Activated T-cell treated with anti-CD3 and anti-CD28 coated beads, Interleukin-2, amount 50 U/mL, for 72 hours (primary cell): ENCODE measurements at regions not wholly inside any gene's neighbourhood (a gene's known extent, or its start where the extent isn't known, plus 50 kb on each side); places are given as distances from the start of the nearest gene placed in this dataset.
"Not testable (repeated sequence)": the region's sequence is repeated elsewhere in the genome, so short reads cannot be mapped to it uniquely, and the experiment has no call there.

Source experiments
- ATAC-seq, 2 donors: fragments of 150-1000 bp; cut with Tn5 transposase; replicated peaks in 1 of 2; 2 replicates each; pipeline ENCODE4 v1.10.0; 2021; ENCODE audit warnings: moderate library complexity in 2 of 2, mild to moderate bottlenecking in 1 of 2
- DNase-seq, 2 donors: peaks; one replicate each; pipeline ENCODE4 v3.0.0; 2021 to 2022; ENCODE audit warnings: mixed read lengths in 1 of 2
- H3K27ac Mint-ChIP-seq: one replicate; pipeline ENCODE4 v1.8.0; 2022; ENCODE audit warnings: mild to moderate bottlenecking, moderate library complexity, mixed read lengths
- H3K27me3 Mint-ChIP-seq: one replicate; pipeline ENCODE4 v1.8.0; 2022; ENCODE audit warnings: low read depth, mixed read lengths
- H3K36me3 Mint-ChIP-seq, 2 donors: one replicate each; pipeline ENCODE4 v1.8.0; 2022; ENCODE audit warnings: mixed read lengths in 2 of 2, mild to moderate bottlenecking in 1 of 2; ENCODE audit not compliant: insufficient read depth in 2 of 2
- H3K4me1 Mint-ChIP-seq: one replicate; pipeline ENCODE4 v1.8.0; 2022; ENCODE audit warnings: low read depth, mixed read lengths
- H3K4me3 Mint-ChIP-seq, 2 donors: one replicate each; pipeline ENCODE4 v1.8.0; 2022; ENCODE audit warnings: mild to moderate bottlenecking in 2 of 2, mixed read lengths in 2 of 2, moderate library complexity in 2 of 2
- H3K9me3 Mint-ChIP-seq, 2 donors: one replicate each; pipeline ENCODE4 v1.8.0; 2022; ENCODE audit warnings: mixed read lengths in 2 of 2

DNA sequence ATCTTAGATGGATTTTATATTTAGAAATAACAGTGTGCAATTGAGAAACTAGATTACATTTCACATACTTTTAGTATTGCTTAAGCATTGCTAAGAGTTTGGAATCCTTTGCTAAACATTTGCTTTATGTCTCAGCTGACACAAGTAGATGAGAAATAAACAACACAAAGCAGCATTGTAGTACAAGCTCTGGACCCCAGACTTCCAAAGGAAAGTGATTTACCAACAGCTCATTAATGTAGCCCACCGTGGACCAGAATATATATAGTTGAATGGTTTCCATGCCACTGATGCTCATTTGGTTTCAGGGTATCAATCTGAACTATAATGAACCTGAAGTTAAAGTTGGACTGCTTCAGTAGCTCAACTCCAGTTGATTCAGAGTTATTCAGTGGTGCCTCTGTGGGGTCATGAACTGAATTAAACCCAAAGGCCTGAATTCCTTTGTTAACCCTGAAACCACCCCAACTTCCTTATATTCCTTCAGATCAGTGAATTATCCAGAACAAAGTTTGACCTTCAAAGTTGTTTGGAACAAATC, 132.1 kb upstream of the NEIL3 start:
- peaks cover 0 to 3% of the 10 kb centered on the region in 2 donors for H3K9me3 Mint-ChIP-seq
- ATAC-seq = no peak
- H3K4me1 Mint-ChIP-seq = no peaks in the 10 kb centered on the region
- no peaks in the 10 kb centered on the region for H3K36me3 Mint-ChIP-seq
- no peaks in the 10 kb centered on the region for H3K27me3 Mint-ChIP-seq
- H3K4me3 Mint-ChIP-seq = no peak overlapping the region
- no peak overlapping the region for H3K27ac Mint-ChIP-seq
- no peak for DNase-seq

DNA sequence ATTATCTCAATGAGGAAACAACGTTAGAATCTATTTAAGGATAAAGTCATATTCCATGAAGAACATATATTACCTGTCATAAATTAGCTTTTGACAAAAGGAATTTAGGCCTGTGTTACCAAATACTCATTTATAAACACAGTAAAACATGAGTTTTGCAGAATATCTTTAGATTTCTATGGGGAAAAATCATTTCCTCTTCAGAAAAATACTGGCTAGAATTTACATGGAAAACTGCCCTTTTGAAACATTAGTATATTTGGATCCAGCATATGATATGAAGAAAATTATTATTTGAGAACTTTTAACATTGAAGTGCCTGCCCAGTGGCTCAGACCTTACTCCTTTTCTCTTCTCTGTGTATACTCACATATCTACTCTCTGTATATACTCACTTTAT, 131.4 kb upstream of the NEIL3 start:
- no peak overlapping the region for H3K27ac Mint-ChIP-seq
- no peak overlapping the region for H3K4me3 Mint-ChIP-seq
- ATAC-seq (no peak), DNase-seq (no peak)
- no peaks in the 10 kb centered on the region for H3K4me1 Mint-ChIP-seq
- peaks cover 0 to 3% of the 10 kb centered on the region in 2 donors for H3K9me3 Mint-ChIP-seq
- no peaks in the 10 kb centered on the region for H3K36me3 Mint-ChIP-seq
- H3K27me3 Mint-ChIP-seq = no peaks in the 10 kb centered on the region

DNA sequence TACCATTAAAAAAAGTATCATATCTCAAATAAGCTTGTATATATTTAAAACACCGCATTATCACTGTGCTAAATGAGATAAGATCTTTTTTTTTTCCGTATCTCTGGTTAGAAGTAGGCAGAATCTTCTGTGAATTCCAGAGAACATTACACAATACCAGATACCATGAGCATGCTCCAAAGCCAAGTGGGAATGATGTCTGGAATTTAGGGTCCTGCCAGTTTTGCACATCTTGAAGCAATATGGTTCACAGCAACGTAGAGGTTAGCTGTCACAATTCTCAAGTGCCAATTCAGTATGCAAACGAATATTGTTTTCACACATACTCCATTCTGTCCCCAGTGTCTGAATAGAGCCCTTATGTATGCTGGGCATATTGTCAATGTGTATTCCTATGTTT, 127.5 kb upstream of the NEIL3 start:
- Mint-ChIP-seq H3K4me1 (no peaks in the 10 kb centered on the region), H3K9me3 (peaks cover 0 to 3% of the 10 kb centered on the region in 2 donors), H3K4me3 (no peak overlapping the region), H3K27me3 (no peaks in the 10 kb centered on the region), H3K36me3 (no peaks in the 10 kb centered on the region), H3K27ac (no peak overlapping the region)
- DNase-seq (no peak), ATAC-seq (no peak)

DNA sequence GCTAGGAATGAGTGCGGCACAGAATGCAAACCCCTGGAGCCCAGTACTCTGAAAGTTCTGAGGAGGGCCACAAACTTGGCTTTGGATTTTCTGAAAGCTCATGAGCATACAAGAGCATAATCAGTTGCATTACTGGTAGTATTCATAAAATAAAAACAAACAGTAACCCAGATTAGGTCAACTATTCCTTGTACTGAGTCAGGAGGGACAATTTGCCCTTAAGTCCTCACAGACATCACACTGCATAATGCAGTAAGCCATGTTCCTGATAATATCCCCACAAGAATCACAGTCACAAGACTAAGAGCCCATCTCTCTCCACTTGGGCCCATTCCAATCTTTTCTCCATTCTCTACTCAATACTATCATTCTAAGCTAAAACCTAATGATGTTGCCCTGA, 126.9 kb upstream of the NEIL3 start:
- H3K27ac Mint-ChIP-seq = no peak overlapping the region
- no peak for ATAC-seq
- DNase-seq = no peak
- H3K27me3 Mint-ChIP-seq = no peaks in the 10 kb centered on the region
- H3K36me3 Mint-ChIP-seq = no peaks in the 10 kb centered on the region
- peaks cover 0 to 3% of the 10 kb centered on the region in 2 donors for H3K9me3 Mint-ChIP-seq
- H3K4me3 Mint-ChIP-seq = no peak overlapping the region
- H3K4me1 Mint-ChIP-seq = no peaks in the 10 kb centered on the region

DNA sequence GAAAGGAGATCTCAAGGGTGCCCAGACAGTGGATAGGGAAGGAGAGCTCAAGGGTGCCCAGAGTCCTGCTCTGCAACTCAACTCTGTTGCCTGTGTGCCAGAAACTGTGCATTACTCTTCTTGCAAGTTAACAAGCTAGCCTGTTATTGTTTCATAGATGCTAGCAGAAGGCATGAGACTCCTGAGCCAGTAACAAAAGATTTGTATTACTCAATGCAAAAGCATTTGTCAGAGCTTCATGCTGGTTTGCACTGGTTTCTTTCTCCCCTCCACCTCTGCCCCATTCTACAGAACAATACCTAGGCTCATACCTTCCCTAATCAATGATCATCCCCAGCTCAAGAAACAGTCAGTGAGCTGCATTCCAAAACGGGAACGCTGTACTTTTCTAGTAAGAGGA, 124.5 kb upstream of the NEIL3 start:
- Mint-ChIP-seq H3K9me3 (no peaks in the 10 kb centered on the region), H3K4me1 (no peaks in the 10 kb centered on the region)

DNA sequence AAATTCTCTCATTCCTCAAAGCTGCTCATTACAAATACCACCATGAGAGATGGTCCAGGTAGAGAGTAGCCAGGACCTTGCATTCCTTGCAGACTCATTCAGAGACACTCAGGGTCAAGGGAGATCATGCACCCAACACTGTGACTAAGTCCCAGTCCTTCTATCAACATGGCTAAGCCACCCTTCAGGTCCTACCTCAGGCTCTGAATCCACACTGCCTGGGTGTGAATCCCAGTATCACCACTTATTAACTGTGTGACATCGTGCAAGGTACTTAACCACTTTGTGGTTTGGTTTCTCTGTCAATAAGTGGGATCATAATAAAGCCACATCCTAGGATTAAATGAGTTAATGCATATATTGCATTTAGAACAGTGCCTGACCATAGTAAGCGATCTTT, 124.1 kb upstream of the NEIL3 start:
- no peak for ATAC-seq
- H3K4me1 Mint-ChIP-seq = no peaks in the 10 kb centered on the region
- H3K27me3 Mint-ChIP-seq = no peaks in the 10 kb centered on the region
- H3K27ac Mint-ChIP-seq = no peak overlapping the region
- no peak for DNase-seq
- no peak overlapping the region for H3K4me3 Mint-ChIP-seq
- H3K36me3 Mint-ChIP-seq = no peaks in the 10 kb centered on the region
- no peaks in the 10 kb centered on the region for H3K9me3 Mint-ChIP-seq

More for the DNA sequence above, 124.5 kb upstream of the NEIL3 start:
- Mint-ChIP-seq H3K36me3 (no peaks in the 10 kb centered on the region), H3K4me3 (no peak overlapping the region), H3K27me3 (no peaks in the 10 kb centered on the region), H3K27ac (no peak overlapping the region)
- no peak for ATAC-seq
- DNase-seq = no peak

DNA sequence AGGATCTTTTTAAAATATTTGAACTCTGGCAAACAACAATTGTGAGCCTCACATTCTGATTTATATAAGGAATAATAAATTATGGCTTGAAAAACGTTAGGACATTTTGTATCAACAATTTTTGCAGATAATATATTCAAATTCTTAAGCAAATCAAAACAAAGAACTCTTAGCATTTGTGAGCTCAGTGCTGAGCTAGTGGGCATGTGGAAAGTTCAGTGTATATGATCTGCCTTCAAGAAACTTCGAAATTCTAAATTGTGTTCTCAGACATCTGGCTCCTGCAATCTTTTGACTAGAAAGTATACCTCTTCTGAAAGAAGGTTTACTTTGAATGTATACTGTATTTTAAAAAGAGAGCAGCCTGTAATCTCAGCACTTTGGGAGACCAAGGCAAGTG, 122.3 kb upstream of the NEIL3 start:
- Mint-ChIP-seq H3K36me3 (no peaks in the 10 kb centered on the region), H3K4me1 (no peaks in the 10 kb centered on the region), H3K9me3 (no peaks in the 10 kb centered on the region), H3K4me3 (no peak overlapping the region), H3K27ac (no peak overlapping the region), H3K27me3 (no peaks in the 10 kb centered on the region)
- no peak for DNase-seq
- ATAC-seq = no peak

DNA sequence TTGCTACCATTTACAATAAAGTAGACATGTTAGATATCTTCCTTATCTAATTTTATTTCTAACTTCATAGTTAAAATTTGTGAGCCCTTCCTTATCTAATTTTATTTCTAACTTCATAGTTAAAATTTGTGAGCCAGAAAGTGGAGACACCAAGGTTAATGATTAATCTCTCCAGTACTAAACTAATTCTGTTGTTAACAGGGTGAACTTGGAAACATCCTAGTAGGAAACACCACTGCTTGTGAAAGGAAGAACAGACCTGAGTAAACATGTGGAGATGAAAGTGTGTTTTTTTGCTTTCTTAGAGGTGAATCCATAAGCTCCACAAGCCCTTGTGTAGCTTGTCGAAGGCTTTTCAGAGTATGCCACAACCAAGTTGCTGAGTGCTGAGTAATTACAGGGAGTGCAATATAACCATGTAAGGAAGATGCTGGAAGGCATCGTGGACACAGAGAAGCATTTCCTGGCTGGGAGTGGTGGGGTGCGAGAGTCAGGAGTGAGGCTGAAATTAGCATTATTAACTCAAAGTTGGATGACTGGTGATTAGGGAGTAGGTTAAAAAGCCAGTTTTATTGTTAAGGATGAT, 118.6 kb upstream of the NEIL3 start:
- DNase-seq (no peak), ATAC-seq (no peak)
- H3K4me3 Mint-ChIP-seq = no peak overlapping the region
- no peaks in the 10 kb centered on the region for H3K4me1 Mint-ChIP-seq
- H3K36me3 Mint-ChIP-seq = no peaks in the 10 kb centered on the region
- H3K27me3 Mint-ChIP-seq = no peaks in the 10 kb centered on the region
- no peak overlapping the region for H3K27ac Mint-ChIP-seq
- no peaks in the 10 kb centered on the region for H3K9me3 Mint-ChIP-seq

DNA sequence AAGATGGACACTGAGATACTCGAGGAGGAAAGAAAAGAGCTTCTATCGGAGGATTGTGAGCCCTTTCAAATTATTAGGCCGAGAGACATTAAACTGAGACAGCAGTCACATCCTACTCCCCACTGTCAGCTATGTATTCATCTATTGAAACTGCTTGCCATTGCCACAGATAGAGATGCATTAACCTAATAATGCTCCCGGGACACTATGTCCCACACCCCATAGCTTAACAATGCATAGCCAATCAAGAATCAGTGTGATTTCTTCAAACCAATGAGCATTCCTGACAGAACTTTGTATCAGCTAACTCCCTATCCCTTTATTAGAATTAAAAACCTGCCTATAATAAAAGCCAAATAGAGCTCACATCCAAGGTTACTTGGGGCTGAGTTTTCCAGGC, 118.1 kb upstream of the NEIL3 start:
- ATAC-seq (no peak), DNase-seq (no peak)
- Mint-ChIP-seq H3K4me3 (no peak overlapping the region), H3K27ac (no peak overlapping the region), H3K36me3 (no peaks in the 10 kb centered on the region), H3K27me3 (no peaks in the 10 kb centered on the region), H3K9me3 (no peaks in the 10 kb centered on the region), H3K4me1 (no peaks in the 10 kb centered on the region)

DNA sequence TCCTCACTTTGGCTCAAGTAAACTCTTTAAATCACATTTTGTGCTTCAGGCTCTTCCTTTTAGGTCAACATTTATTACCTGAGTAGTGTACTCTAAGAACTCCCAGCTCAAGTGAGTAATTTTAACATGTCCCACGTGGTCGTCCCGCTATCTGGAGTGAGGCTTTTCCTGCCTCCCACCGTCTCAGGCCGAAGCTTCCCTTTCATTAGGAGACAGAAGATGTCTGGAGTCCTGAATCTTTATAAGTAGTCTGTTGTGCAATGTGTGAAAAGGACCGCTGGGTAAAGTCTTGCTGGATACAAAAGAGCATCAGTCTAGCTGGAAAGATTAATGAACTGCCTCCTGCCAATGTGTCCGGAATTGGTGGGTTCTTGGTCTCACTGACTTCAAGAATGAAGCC, 117.7 kb upstream of the NEIL3 start:
- peaks cover 1 to 2% of the 10 kb centered on the region in 2 donors for H3K9me3 Mint-ChIP-seq
- no peak for DNase-seq
- no peaks in the 10 kb centered on the region for H3K4me1 Mint-ChIP-seq

DNA sequence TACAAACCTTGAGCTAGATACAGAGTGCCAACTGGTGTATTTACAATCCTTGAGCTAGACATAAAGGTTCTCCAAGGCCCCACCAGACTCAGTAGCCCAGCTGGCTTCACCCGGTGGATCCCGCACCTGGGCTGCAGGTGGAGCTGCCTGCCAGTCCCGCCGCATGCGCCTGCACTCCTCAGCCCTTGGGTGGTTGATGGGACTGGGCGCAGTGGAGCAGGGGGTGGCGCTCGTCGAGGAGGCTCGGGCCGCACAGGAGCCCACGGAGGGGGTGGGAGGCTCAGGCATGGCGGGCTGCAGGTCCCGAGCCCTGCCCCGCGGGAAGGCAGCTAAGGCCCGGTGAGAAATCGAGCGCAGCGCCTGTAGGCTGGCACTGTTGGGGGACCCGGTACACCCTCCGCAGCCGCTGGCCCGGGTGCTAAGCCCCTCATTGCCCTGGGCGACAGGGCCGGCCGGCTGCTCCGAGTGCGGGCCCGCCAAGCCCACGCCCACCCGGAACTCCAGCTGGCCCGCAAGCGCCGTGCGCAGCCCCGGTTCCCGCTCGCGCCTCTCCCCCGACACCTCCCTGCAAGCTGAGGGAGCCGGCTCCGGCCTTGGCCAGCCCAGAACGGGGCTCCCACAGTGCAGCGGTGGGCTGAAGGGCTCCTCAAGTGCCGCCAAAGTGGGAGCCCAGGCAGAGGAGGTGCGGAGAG, 116.5 kb upstream of the NEIL3 start:
- H3K9me3 Mint-ChIP-seq, H3K27me3 Mint-ChIP-seq, H3K27ac Mint-ChIP-seq, H3K4me1 Mint-ChIP-seq, H3K36me3 Mint-ChIP-seq, H3K4me3 Mint-ChIP-seq, ATAC-seq, DNase-seq: not testable (repeated sequence)

More for the DNA sequence above, 117.7 kb upstream of the NEIL3 start:
- no peak overlapping the region for H3K4me3 Mint-ChIP-seq
- ATAC-seq = no peak
- H3K27ac Mint-ChIP-seq = no peak overlapping the region
- no peaks in the 10 kb centered on the region for H3K36me3 Mint-ChIP-seq
- H3K27me3 Mint-ChIP-seq = no peaks in the 10 kb centered on the region

DNA sequence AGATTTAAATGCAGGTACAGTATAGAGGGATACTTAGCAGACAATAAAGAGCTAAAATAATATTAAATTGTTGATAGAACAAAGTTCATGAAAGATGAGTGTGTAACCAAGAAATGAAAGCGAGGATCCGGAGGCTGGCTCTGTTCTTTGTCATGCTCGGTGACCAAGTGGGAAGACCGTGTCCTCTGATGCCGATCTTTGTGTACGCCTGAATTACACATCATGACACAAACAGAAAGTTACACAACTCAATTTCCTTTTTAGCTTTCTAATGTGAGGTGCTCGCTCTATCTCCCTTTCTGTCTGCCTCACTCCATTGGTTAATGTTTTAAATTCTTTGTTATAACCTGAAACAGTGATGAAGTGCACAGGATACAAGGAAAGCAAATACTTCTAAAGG, 114.8 kb upstream of the NEIL3 start:
- H3K27me3 Mint-ChIP-seq = no peaks in the 10 kb centered on the region
- no peak overlapping the region for H3K4me3 Mint-ChIP-seq
- no peak overlapping the region for H3K27ac Mint-ChIP-seq
- no peaks in the 10 kb centered on the region for H3K4me1 Mint-ChIP-seq
- H3K9me3 Mint-ChIP-seq = peaks cover 4 to 8% of the 10 kb centered on the region in 2 donors
- DNase-seq (no peak), ATAC-seq (no peak)
- H3K36me3 Mint-ChIP-seq = no peaks in the 10 kb centered on the region

DNA sequence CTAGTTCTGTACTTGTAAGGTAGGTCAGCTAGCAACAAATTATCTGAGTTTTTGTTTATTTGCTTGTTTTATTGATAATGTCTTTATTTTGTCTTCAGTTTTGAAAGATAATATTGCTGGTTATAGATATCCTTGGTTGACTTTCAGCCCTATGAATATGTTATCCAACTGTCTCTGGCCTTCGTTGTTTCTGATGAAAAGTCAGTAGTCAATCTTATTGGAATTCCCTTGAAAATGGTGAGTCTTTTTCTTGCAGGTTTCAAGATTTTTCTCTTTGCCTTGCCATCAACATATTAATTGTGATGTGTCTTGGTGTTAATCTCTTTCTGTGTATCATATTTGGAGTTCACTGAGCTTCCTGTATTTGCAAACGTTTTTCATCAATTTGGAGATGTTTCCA, 113.1 kb upstream of the NEIL3 start:
- H3K36me3 Mint-ChIP-seq = no peaks in the 10 kb centered on the region

DNA sequence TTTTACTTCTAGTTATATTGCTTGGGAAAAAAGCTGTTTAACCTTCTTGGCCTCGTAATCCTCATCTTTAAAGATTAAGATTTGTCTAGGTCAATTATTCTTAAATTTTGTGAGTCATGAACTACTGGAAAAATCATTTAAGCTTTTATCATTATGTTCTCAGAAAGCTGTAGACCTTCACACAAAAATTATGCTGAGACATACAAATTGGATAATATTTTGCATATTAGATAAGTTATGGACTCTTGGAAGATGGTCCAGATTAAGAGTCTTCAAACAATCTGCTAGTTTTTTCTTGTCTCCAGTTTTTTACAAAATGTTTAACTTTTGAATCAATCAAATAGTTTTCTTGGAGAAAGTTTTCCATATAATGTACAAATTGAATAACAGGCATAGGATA, 108.1 kb upstream of the NEIL3 start:
- ATAC-seq (no peak), DNase-seq (no peak)
- Mint-ChIP-seq H3K27ac (no peak overlapping the region), H3K36me3 (no peaks in the 10 kb centered on the region), H3K9me3 (peaks cover 6 to 8% of the 10 kb centered on the region in 2 donors), H3K4me1 (no peaks in the 10 kb centered on the region), H3K27me3 (no peaks in the 10 kb centered on the region), H3K4me3 (no peak overlapping the region)

More for the DNA sequence above, 113.1 kb upstream of the NEIL3 start:
- Mint-ChIP-seq H3K4me3 (no peak overlapping the region), H3K27me3 (no peaks in the 10 kb centered on the region), H3K9me3 (peaks cover 6 to 8% of the 10 kb centered on the region in 2 donors), H3K27ac (no peak overlapping the region), H3K4me1 (no peaks in the 10 kb centered on the region)
- ATAC-seq (no peak), DNase-seq (no peak)
